LNCAP (cell line): ENCODE measurements at regions not wholly inside any gene's neighbourhood (a gene's known extent, or its start where the extent isn't known, plus 50 kb on each side); places are given as distances from the start of the nearest gene placed in this dataset.

Experiments used
- CTCF ChIP-seq: fragments of 450-650 bp; IDR thresholded peaks from 2 replicates; pipeline ENCODE4 v1.5.1; 2017; ENCODE audit warnings: mild to moderate bottlenecking

DNA sequence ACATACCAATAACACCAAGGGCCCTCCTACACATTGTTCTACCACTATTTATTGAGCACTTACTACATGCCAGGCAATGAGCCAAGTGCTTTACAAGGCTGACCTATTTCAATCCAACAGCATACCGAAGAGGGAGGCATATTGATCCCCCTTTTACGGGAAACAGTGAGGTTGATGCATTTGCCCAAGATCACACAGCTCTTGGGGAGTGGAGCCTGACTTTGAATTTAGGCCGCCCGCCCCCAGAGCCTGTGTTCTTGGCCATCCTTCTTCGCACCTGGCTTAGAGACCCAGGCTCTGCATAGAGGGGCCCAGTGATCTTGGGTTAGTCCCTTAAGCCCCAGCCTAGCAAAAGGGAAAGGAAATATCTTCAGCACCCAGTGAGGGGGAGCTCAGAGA lies 158.1 kb upstream of the IER5L start:
- TF ChIP-seq CTCF: no peak

GRCh38 chr9:129335464-129336129 lies 157.5 kb upstream of the IER5L start:
- TF ChIP-seq CTCF: no peak

DNA sequence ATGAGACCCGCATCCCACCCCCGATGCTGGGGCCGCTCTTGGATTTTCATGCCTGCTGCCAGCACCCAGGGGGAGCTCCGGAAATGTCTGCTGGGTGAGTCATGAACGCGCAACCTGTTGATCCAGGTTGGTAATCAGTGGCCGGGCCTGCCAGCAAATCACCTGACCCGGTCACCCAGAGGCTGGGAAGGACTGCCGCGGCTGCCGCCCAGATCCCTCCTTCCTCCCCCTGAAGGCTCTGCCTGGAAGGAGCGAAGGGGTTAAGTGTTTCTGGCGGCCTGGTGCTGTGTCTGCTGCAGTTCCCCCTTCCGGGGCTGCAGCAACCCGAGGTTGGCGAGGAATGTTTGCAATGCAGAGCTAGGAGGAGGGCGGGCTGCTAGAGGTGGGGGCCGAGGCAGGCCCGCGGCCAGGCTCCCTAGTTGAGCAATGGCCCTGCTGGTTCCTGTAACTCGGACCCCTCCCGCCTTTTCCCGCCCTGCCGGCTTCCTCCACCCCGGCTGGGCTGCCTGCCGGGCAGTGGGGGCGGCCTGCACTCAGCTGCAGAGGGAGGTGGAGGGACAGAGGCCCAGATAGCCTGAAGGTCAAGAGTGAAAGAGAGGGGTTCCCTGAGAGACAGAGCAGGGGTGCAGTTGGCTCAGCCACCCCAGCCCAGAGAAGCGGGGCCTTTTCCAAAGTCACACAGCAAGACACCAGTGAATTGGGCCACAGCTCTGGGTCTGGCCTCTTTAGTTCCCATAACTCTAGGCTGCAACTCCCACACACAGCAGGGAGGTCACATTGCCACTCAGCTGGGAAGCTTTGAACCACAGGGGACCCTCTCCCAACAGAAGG lies 156.3 kb upstream of the IER5L start:
- no peak for TF ChIP-seq CTCF

GRCh38 chr9:129333617-129334104 lies 155.6 kb upstream of the IER5L start:
- TF ChIP-seq CTCF: no peak

DNA sequence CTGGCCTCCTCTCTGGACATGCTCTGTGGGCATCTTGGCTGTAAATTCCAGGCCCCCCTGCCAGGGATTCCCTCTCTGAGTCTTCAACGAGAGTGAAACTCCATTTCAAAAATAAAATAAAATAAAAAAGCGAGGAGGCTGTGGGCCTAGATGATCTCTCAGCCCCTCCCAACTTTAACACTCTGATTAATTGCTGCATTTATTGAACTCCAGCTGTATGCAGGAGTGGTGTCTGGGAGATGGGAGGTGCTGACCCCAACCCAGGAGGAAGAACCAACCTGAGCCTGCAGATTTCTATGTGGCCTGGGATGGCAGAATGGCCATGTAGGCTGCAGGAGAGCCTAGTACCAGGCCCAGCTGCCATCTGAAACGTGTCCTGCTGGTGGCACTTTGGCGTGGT lies 154.5 kb upstream of the IER5L start:
- TF ChIP-seq CTCF: no peak

- no peak for TF ChIP-seq CTCF
These were observed 153.9 kb upstream of the IER5L start for GRCh38 chr9:129331772-129332500.

- no peak for TF ChIP-seq CTCF
These were observed 153.4 kb upstream of the IER5L start for GRCh38 chr9:129331493-129331765.
